WTC11 (cell line): ENCODE measurements at regions not wholly inside any gene's neighbourhood (a gene's known extent, or its start where the extent isn't known, plus 50 kb on each side); places are given as distances from the start of the nearest gene placed in this dataset.
"Not testable (repeated sequence)": the region's sequence is repeated elsewhere in the genome, so short reads cannot be mapped to it uniquely, and the experiment has no call there.

Experiments used
- CREB1 ChIP-seq: sonication (generic); formaldehyde crosslinking; IDR thresholded peaks from 2 replicates; pipeline ENCODE4 v1.8.0; 2023; ENCODE audit warnings: mild to moderate bottlenecking, missing genetic modification reagents
- CTCF ChIP-seq: fragments of 200-600 bp; IDR thresholded peaks from 2 replicates; pipeline ENCODE4 v1.8.0; 2022; ENCODE audit warnings: antibody characterized with exemption
- SMAD3 ChIP-seq: sonication (generic); formaldehyde crosslinking; IDR thresholded peaks from 2 replicates; pipeline ENCODE4 v1.8.0; 2022; ENCODE audit warnings: missing genetic modification reagents, mild to moderate bottlenecking, borderline replicate concordance
- SMAD4 ChIP-seq: sonication (generic); formaldehyde crosslinking; IDR thresholded peaks from 2 replicates; pipeline ENCODE4 v1.8.0; 2022; ENCODE audit warnings: mild to moderate bottlenecking, missing genetic modification reagents
- TEAD1 ChIP-seq: sonication (generic); formaldehyde crosslinking; IDR thresholded peaks from 2 replicates; pipeline ENCODE4 v1.8.0; 2022; ENCODE audit warnings: mild to moderate bottlenecking, missing genetic modification reagents
- TF ChIP-seq, protein P1 (sequence below): sonication (generic); formaldehyde crosslinking; IDR thresholded peaks from 2 replicates; pipeline ENCODE4 v1.8.0; 2022; ENCODE audit warnings: mild to moderate bottlenecking, missing genetic modification reagents
- TF ChIP-seq, protein P2 (sequence below): sonication (generic); formaldehyde crosslinking; IDR thresholded peaks from 2 replicates; pipeline ENCODE4 v1.8.0; 2022; ENCODE audit warnings: mild to moderate bottlenecking, missing genetic modification reagents

GRCh38 chr1:146306651-146307050, 77.8 kb upstream of the NOTCH2NLA start:
- not testable (repeated sequence) for TF ChIP-seq CTCF; CREB1 (CRISPR knock-in tag); SMAD4 (CRISPR knock-in tag); TEAD1; SMAD3 (CRISPR knock-in tag)
- TF ChIP-seq, protein P1, sequence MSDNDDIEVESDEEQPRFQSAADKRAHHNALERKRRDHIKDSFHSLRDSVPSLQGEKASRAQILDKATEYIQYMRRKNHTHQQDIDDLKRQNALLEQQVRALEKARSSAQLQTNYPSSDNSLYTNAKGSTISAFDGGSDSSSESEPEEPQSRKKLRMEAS, result not testable (repeated sequence)
- TF ChIP-seq, protein P2, sequence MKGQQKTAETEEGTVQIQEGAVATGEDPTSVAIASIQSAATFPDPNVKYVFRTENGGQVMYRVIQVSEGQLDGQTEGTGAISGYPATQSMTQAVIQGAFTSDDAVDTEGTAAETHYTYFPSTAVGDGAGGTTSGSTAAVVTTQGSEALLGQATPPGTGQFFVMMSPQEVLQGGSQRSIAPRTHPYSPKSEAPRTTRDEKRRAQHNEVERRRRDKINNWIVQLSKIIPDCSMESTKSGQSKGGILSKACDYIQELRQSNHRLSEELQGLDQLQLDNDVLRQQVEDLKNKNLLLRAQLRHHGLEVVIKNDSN, result not testable (repeated sequence)
